Sigmoid colon (tissue), 6 donors: ENCODE measurements at regions not wholly inside any gene's neighbourhood (a gene's known extent, or its start where the extent isn't known, plus 50 kb on each side); places are given as distances from the start of the nearest gene placed in this dataset.

ENCODE experiments used
- DNase-seq: peaks from one replicate; pipeline ENCODE4 v3.0.0-alpha.2; 2019
- H3K27ac ChIP-seq, 4 donors: fragments of 200-600 bp; sonication (generic); one replicate each; pipeline ENCODE4 v1.5.1; 2016 to 2019; ENCODE audit warnings: mild to moderate bottlenecking in 1 of 4
- H3K27me3 ChIP-seq, 3 donors: fragments of 200-600 bp; sonication (generic); one replicate each; pipeline ENCODE4 v1.5.1; 2019; ENCODE audit warnings: mild to moderate bottlenecking in 1 of 3
- H3K36me3 ChIP-seq, 4 donors: fragments of 200-600 bp; sonication (generic); one replicate each; pipeline ENCODE4 v1.5.1; 2016 to 2019
- H3K4me1 ChIP-seq, 4 donors: fragments of 200-600 bp; sonication (generic); one replicate each; pipeline ENCODE4 v1.5.1; 2017 to 2019
- H3K4me3 ChIP-seq, 4 donors: fragments of 200-600 bp; sonication (generic); one replicate each; pipeline ENCODE4 v1.5.1; 2017 to 2019; ENCODE audit warnings: mild to moderate bottlenecking in 2 of 4, moderate library complexity in 1 of 4
- H3K9me3 ChIP-seq, 4 donors: fragments of 200-600 bp in 3 of 4; sonication (generic) in 3 of 4; one replicate each; pipeline versions ENCODE4 v1.5.1 to v1.6.1; 2013 to 2019
- EP300 ChIP-seq, 4 donors: sonication (generic); formaldehyde crosslinking; IDR thresholded peaks; one replicate each; pipeline ENCODE4 v1.6.1; 2017; ENCODE audit warnings: antibody characterized with exemption in 4 of 4
- POLR2A ChIP-seq, 2 donors: fragments of 450-650 bp; IDR thresholded peaks; one replicate each; pipeline ENCODE4 v1.6.1; 2016; ENCODE audit warnings: antibody characterized with exemption in 2 of 2, mild to moderate bottlenecking in 2 of 2, moderate library complexity in 2 of 2
- POLR2AphosphoS5 ChIP-seq, 4 donors: sonication (generic); formaldehyde crosslinking; IDR thresholded peaks; one replicate each; pipeline ENCODE4 v1.6.1; 2017; ENCODE audit warnings: antibody characterized with exemption in 4 of 4
- WGBS, 2 donors: extraction: QIAGEN DNeasy Blood & Tissue Kit; methylation state at CpG; one replicate each; pipeline ENCODE4 v1.1.7; 2013; 5-methylcytosine and 5-hydroxymethylcytosine counted together
- intact Hi-C: fragments of 100-400 bp; cut with DNase I; formaldehyde crosslinking; loops from one replicate; pipeline ENCODE4 v1.15.1; 2023
- TF ChIP-seq, protein P1 (sequence below), 4 experiments: fragments of 450-650 bp in 3 of 4; fragments of 200-600 bp in 1 of 4; IDR thresholded peaks; one replicate each; pipeline ENCODE4 v1.5.1; 2016 to 2019; ENCODE audit warnings: antibody characterized with exemption in 4 of 4, mild to moderate bottlenecking in 3 of 4, moderate library complexity in 2 of 4
- donor health status: healthy with polysubstance abuse.
- donor health status: healthy.

DNA sequence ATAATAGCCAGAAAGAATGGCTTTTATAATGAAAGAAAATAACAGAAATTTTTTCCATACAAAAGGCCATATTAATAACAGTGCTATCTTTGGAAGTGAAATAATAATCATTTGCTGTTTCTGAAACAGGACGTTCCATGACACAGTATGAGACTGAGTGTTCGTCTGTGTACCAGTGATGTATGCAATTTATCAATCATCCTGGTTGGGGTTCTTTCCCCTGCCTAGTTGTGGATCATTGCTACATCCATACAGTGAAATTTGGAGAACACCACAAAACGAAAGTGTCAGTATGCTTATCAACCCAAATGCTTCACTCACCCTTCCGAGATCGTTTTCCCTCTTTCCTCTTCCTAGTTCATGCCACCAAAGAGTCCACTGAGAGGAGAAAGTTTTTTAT, 151.4 kb upstream of the PRDM1 start:
- Histone ChIP-seq H3K27me3 (no peaks in the 10 kb centered on the region), H3K27ac (no peak overlapping the region), H3K36me3 (no peaks in the 10 kb centered on the region), H3K4me3 (no peak overlapping the region), H3K4me1 (no peaks in the 10 kb centered on the region), H3K9me3 (no peaks in the 10 kb centered on the region)
- WGBS, 2 donors: 88 to 92% methylated on average over 5 of the region's 5 CpGs
- no peak for TF ChIP-seq EP300 (IDR thresholded peaks at IDR 0.05)
- no peak for TF ChIP-seq POLR2AphosphoS5 (IDR thresholded peaks at IDR 0.05)
- intact Hi-C loops: no loop called here
- DNase-seq: no peak

DNA sequence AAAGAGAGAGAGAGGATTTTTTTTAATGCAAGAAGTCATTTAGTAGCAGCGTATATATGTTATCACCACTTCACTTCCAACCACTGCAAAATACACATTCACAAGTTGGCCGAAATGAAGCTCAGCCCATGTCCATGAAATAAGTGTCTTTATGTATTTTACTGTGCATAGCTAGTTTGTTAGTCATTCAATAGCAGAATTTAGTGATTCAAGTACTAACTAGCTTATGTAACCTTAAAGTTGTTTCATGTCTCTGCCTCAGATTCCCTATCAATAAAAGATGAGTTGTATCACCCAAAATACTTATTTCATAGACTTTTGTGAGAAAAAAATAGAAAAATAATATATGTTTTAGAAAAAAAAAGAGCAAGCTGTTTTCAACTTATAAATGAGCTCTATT, 153.7 kb upstream of the PRDM1 start:
- WGBS, 2 donors: 92 to 94% methylated on average over 2 of the region's 2 CpGs
- intact Hi-C loops: no loop called here
- no peak for DNase-seq
- H3K9me3 ChIP-seq: no peaks in the 10 kb centered on the region
- H3K4me3 ChIP-seq: no peak overlapping the region
- H3K4me1 ChIP-seq: no peaks in the 10 kb centered on the region
- no peaks in the 10 kb centered on the region for H3K36me3 ChIP-seq
- H3K27me3 ChIP-seq: no peaks in the 10 kb centered on the region
- TF ChIP-seq, protein P1, sequence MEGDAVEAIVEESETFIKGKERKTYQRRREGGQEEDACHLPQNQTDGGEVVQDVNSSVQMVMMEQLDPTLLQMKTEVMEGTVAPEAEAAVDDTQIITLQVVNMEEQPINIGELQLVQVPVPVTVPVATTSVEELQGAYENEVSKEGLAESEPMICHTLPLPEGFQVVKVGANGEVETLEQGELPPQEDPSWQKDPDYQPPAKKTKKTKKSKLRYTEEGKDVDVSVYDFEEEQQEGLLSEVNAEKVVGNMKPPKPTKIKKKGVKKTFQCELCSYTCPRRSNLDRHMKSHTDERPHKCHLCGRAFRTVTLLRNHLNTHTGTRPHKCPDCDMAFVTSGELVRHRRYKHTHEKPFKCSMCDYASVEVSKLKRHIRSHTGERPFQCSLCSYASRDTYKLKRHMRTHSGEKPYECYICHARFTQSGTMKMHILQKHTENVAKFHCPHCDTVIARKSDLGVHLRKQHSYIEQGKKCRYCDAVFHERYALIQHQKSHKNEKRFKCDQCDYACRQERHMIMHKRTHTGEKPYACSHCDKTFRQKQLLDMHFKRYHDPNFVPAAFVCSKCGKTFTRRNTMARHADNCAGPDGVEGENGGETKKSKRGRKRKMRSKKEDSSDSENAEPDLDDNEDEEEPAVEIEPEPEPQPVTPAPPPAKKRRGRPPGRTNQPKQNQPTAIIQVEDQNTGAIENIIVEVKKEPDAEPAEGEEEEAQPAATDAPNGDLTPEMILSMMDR (IDR thresholded peaks at IDR 0.05): no peak
- TF ChIP-seq EP300 (IDR thresholded peaks at IDR 0.05): no peak
- TF ChIP-seq POLR2A (IDR thresholded peaks at IDR 0.05): no peak
- TF ChIP-seq POLR2AphosphoS5 (IDR thresholded peaks at IDR 0.05): no peak
- H3K27ac ChIP-seq: no peak overlapping the region

DNA sequence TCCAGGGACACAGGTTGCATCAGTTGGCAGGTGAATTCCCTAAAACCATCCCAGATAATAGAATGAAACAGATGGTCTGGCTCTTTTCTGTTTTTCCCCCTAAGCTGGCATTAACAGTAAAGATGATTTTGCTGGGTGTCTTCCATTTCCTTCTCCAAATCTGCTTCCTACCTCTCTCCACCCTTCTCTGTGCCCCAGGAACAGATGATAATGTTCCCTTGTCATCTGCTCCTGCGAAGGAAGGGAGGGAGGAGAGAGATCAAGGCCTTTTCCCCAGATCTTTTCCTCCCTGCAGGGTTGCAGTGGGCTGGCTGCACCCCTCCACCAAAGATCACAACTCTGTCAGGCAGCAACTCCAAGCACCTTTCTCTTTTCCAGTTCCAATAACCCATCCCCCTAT, 156.5 kb upstream of the PRDM1 start:
- no peak overlapping the region for H3K27ac ChIP-seq
- H3K9me3 ChIP-seq: no peaks in the 10 kb centered on the region
- no peak for DNase-seq
- TF ChIP-seq POLR2AphosphoS5 (IDR thresholded peaks at IDR 0.05) (no peak), POLR2A (IDR thresholded peaks at IDR 0.05) (no peak)
- no peak overlapping the region for H3K4me3 ChIP-seq
- 93 to 94% methylated on average over 1 of the region's 1 CpG for WGBS, 2 donors
- no peaks in the 10 kb centered on the region for H3K27me3 ChIP-seq
- intact Hi-C loops: no loop called here
- H3K4me1 ChIP-seq: no peaks in the 10 kb centered on the region
- no peaks in the 10 kb centered on the region for H3K36me3 ChIP-seq

DNA sequence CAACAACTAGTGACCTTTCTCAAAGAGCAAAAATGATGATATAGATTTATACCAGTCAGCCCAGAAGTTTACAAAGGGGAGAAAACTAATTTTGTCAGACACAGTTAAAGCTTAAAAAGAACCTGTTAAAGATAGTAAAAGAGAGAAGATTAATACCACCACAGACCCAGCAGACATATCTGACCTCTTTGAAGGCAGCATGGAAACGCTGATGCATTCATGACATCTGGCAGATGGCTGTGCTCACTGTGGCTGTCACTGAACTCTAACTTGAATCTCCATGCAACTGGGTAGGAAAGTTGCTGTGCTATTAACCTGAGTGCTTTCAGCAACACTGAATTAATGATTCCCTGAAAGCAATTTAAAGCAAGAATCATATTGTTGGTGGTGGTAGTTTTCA, 159.8 kb upstream of the PRDM1 start:
- H3K27me3 ChIP-seq: no peaks in the 10 kb centered on the region
- whole genome bisulfite sequencing, 2 donors: 58 to 81% methylated on average over 1 of the region's 1 CpG
- no peak for DNase-seq
- TF ChIP-seq, protein P1 (IDR thresholded peaks at IDR 0.05): no peak
- TF ChIP-seq POLR2AphosphoS5 (IDR thresholded peaks at IDR 0.05): no peak
- no peak for TF ChIP-seq POLR2A (IDR thresholded peaks at IDR 0.05)
- no peak for TF ChIP-seq EP300 (IDR thresholded peaks at IDR 0.05)
- no peaks in the 10 kb centered on the region for H3K9me3 ChIP-seq
- intact Hi-C loops: no loop called here
- H3K4me3 ChIP-seq: no peak overlapping the region
- no peak overlapping the region for H3K27ac ChIP-seq
- H3K4me1 ChIP-seq: no peaks in the 10 kb centered on the region
- H3K36me3 ChIP-seq: no peaks in the 10 kb centered on the region

DNA sequence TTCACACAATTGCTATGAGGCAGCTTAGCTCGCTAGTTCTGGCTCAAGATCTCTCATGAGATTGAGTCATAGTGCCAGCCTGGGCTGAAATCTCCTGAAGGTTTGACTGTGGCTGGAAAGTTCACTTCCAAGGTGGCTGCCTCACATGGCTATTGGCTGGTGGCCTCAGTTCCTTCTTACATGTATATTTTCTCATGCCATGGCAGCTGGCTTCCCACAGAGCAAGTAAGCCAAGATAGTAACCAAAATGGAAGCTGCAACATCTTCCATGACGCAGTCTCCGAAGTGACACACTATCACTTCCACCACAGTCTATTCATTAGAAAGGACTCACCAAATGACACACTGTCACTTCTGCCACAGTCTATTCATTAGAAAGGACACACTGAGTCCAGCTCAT, 160.4 kb upstream of the PRDM1 start:
- WGBS, 2 donors: 96 to 99% methylated on average over 3 of the region's 3 CpGs
- no peak overlapping the region for H3K4me3 ChIP-seq
- H3K27me3 ChIP-seq: no peaks in the 10 kb centered on the region
- H3K9me3 ChIP-seq: no peaks in the 10 kb centered on the region
- intact Hi-C loops: no loop called here
- H3K36me3 ChIP-seq: no peaks in the 10 kb centered on the region
- TF ChIP-seq, protein P1 (IDR thresholded peaks at IDR 0.05): no peak
- TF ChIP-seq POLR2A (IDR thresholded peaks at IDR 0.05) (no peak), EP300 (IDR thresholded peaks at IDR 0.05) (no peak), POLR2AphosphoS5 (IDR thresholded peaks at IDR 0.05) (no peak)
- no peak for DNase-seq
- H3K27ac ChIP-seq: no peak overlapping the region
- no peaks in the 10 kb centered on the region for H3K4me1 ChIP-seq

DNA sequence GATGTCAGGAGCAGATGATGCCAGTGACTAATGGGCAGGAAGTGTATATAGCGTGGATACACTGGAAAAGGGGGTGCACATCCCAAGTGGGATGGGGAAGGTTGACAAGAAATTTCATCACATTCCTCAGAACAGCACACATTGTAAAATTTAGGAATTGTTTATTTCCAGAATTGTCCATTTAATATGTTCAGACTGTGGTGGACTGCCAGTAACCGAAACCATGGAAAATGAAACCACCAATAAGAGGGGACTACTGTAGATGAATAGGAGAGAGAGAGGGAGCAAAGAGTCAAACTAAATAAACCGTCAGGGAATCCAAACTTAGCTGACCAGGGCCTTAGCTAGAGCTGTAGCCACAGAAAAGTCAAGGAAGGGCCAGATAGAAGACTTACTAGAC, 164.4 kb upstream of the PRDM1 start:
- Histone ChIP-seq H3K27me3 (no peaks in the 10 kb centered on the region), H3K36me3 (no peaks in the 10 kb centered on the region), H3K4me3 (no peak overlapping the region), H3K4me1 (no peaks in the 10 kb centered on the region), H3K27ac (no peak overlapping the region), H3K9me3 (no peaks in the 10 kb centered on the region)
- TF ChIP-seq POLR2AphosphoS5 (IDR thresholded peaks at IDR 0.05): no peak
- TF ChIP-seq EP300 (IDR thresholded peaks at IDR 0.05): no peak
- no peak for TF ChIP-seq POLR2A (IDR thresholded peaks at IDR 0.05)
- TF ChIP-seq, protein P1 (IDR thresholded peaks at IDR 0.05): no peak
- DNase-seq: no peak
- WGBS, 2 donors: 67 to 80% methylated on average over 3 of the region's 3 CpGs
- intact Hi-C loops: no loop called here
